ENCODE measurements at regions not wholly inside any gene's neighbourhood (a gene's known extent, or its start where the extent isn't known, plus 50 kb on each side); places are given as distances from the start of the nearest gene placed in this dataset.

DNA sequence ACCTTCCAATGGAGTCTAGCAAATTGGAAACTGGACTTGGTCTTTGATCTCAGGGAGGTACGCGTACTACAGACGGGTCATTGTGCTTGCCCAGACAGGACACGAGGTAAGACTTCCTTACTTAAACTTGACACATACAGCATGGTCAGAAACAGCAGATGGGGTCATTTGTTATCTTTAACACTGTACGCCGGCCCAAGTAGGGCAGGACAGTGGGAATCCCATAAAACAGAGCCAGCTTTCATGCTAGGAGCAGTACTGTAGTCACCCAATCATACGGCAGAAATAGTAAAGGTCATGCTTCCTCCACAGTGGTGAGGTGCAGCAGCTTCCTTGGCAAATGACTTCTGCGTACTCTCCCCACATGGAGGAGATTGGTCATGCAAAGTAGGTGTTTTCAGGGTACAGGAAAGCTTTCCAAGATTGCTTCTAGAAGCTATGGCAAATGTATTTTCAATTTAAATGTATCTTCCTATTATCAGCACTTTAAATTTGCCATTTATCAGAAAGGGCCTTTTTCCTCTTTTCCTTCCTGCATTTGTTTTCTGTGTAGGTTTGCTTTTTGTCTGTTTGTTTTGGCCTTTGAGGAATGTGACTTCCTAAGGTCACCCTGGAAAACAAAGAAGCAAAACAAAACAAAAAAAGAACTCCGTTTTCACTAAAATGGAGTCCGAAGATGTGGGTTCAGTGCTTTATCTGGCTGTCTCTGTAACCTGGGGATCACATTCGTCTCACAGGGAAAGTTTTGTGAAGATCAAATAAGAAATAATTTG is 74.0 kb upstream of the DSG1 start:
- no peaks in the 10 kb centered on the region for H3K27me3 ChIP-seq (ENCODE audit: insufficient read depth, low read length)
- DNase-seq: no peak
- peaks cover 21% of the 10 kb centered on the region for H3K79me1 ChIP-seq (ENCODE audit: low read length)
- H3K4me3 ChIP-seq (ENCODE audit: low read depth, low read length): no peak overlapping the region
- peak overlapping the region; percentile 50 for H2AFZ ChIP-seq (ENCODE audit: insufficient read depth, low read length, poor library complexity)
- peak overlapping the region; percentile 95 for H3K18ac ChIP-seq (ENCODE audit: low read length)
- peak overlapping the region; percentile 39 for H2BK120ac ChIP-seq (ENCODE audit: insufficient read depth, low read length, poor library complexity)
- H3K9me3 ChIP-seq (ENCODE audit: insufficient read depth, low read depth, low read length): no peaks in the 10 kb centered on the region
- H4K91ac ChIP-seq (ENCODE audit: low read depth, low read length): peak overlapping the region; percentile 94
- no peak overlapping the region for H3K4me2 ChIP-seq (ENCODE audit: low read length)
- H3K79me2 ChIP-seq (ENCODE audit: control insufficient read depth, insufficient read depth, low read length, poor library complexity): peaks cover 3% of the 10 kb centered on the region
- H3K23ac ChIP-seq (ENCODE audit: low read length): peak overlapping the region; percentile 98
- peak overlapping the region; percentile 57 for H4K8ac ChIP-seq (ENCODE audit: low read depth, low read length)
- WGBS (ENCODE audit: extremely low coverage, insufficient coverage, insufficient read length): no CpG with 5 or more reads among the region's 11 CpGs
- peak overlapping the region; percentile 0 for H4K12ac ChIP-seq (ENCODE audit: low read depth, low read length)
- H3K4ac ChIP-seq (ENCODE audit: low read depth, low read length): peak overlapping the region; percentile 67
- peak overlapping the region; percentile 84 for H3K27ac ChIP-seq (ENCODE audit: low read depth, low read length)
- H2AK5ac ChIP-seq (ENCODE audit: low read length): peak overlapping the region; percentile 81
- H3K9ac ChIP-seq (ENCODE audit: low read length): no peak overlapping the region
- peak overlapping the region; percentile 84 for H3K14ac ChIP-seq (ENCODE audit: low read length)
- no peaks in the 10 kb centered on the region for H3K36me3 ChIP-seq (ENCODE audit: control insufficient read depth in 1 of 2, insufficient read depth in 2 of 2, low read length in 2 of 2)
- H2BK5ac ChIP-seq (ENCODE audit: low read depth, low read length, poor library complexity): peak overlapping the region; percentile 66
- H3K4me1 ChIP-seq (ENCODE audit: control insufficient read depth in 1 of 2, insufficient read depth in 2 of 2, low read length in 2 of 2): peaks cover 14 to 17% of the 10 kb centered on the region in 2 experiments
- peak overlapping the region; percentile 100 for H2BK12ac ChIP-seq (ENCODE audit: low read length)

DNA sequence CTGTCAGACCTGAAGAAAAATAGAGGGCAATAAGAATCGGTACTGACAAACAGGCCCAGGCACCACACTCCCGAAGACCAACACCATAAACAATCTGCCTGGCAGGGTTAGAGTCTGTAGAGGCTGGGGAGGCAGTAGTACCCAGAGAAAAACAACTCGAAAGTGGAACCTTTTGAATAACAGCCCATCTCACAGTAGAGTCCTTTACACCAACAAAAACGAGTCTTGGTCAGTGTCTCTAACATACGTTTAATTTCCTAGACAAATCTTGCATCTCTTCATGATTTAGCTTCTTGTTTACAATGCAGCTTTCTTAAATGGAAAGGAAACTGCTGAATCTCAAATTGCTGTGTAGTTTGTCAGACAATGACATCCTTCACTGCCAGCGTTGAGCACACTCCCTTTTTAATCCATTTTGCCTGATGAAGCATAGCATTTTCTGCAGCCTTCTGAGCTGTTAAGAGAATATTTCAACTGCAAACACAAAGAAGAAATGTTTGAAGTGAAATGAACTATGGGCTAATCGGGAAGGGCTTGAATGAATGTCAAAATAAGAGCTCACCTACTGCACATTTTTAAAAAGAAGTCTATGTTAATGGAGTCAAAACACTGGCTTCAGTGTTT is 73.1 kb upstream of the DSG1 start:
- no peaks in the 10 kb centered on the region for H3K27me3 ChIP-seq (ENCODE audit: insufficient read depth, low read length)
- peak overlapping the region; percentile 14 for H3K18ac ChIP-seq (ENCODE audit: low read length)
- H3K4me2 ChIP-seq (ENCODE audit: low read length): no peak overlapping the region
- H2AK5ac ChIP-seq (ENCODE audit: low read length): no peak overlapping the region
- H3K4ac ChIP-seq (ENCODE audit: low read depth, low read length): peak overlapping the region; percentile 12
- no peak overlapping the region for H3K23ac ChIP-seq (ENCODE audit: low read length)
- H3K79me1 ChIP-seq (ENCODE audit: low read length): peaks cover 21% of the 10 kb centered on the region
- DNase-seq: no peak
- no peak overlapping the region for H4K12ac ChIP-seq (ENCODE audit: low read depth, low read length)
- peak overlapping the region; percentile 1 for H3K14ac ChIP-seq (ENCODE audit: low read length)
- peak overlapping the region; percentile 74 for H4K8ac ChIP-seq (ENCODE audit: low read depth, low read length)
- H3K36me3 ChIP-seq (ENCODE audit: control insufficient read depth in 1 of 2, insufficient read depth in 2 of 2, low read length in 2 of 2): no peaks in the 10 kb centered on the region
- H3K9me3 ChIP-seq (ENCODE audit: insufficient read depth, low read depth, low read length): no peaks in the 10 kb centered on the region
- H3K4me3 ChIP-seq (ENCODE audit: low read depth, low read length): no peak overlapping the region
- peak overlapping the region; percentile 17 for H2BK5ac ChIP-seq (ENCODE audit: low read depth, low read length, poor library complexity)
- peak overlapping the region; percentile 36 for H4K91ac ChIP-seq (ENCODE audit: low read depth, low read length)
- H3K27ac ChIP-seq (ENCODE audit: low read depth, low read length): peak overlapping the region; percentile 84
- H2AFZ ChIP-seq (ENCODE audit: insufficient read depth, low read length, poor library complexity): peak overlapping the region; percentile 6
- H3K79me2 ChIP-seq (ENCODE audit: control insufficient read depth, insufficient read depth, low read length, poor library complexity): peaks cover 3% of the 10 kb centered on the region
- peak overlapping the region; percentile 33 for H2BK120ac ChIP-seq (ENCODE audit: insufficient read depth, low read length, poor library complexity)
- H2BK12ac ChIP-seq (ENCODE audit: low read length): peak overlapping the region; percentile 3
- H3K9ac ChIP-seq (ENCODE audit: low read length): no peak overlapping the region
- no CpG with 5 or more reads among the region's 7 CpGs for WGBS (ENCODE audit: extremely low coverage, insufficient coverage, insufficient read length)
- peaks cover 14 to 17% of the 10 kb centered on the region in 2 experiments for H3K4me1 ChIP-seq (ENCODE audit: control insufficient read depth in 1 of 2, insufficient read depth in 2 of 2, low read length in 2 of 2)

GRCh38 chr18:31245820-31246219 is 72.1 kb upstream of the DSG1 start:
- no peak for DNase-seq

GRCh38 chr18:31246460-31246859 is 71.5 kb upstream of the DSG1 start:
- Histone ChIP-seq H3K79me2 (ENCODE audit: control insufficient read depth, insufficient read depth, low read length, poor library complexity) (no peaks in the 10 kb centered on the region), H3K4me1 (ENCODE audit: control insufficient read depth in 1 of 2, insufficient read depth in 2 of 2, low read length in 2 of 2) (peaks cover 10 to 15% of the 10 kb centered on the region in 2 experiments), H3K27me3 (ENCODE audit: insufficient read depth, low read length) (no peaks in the 10 kb centered on the region), H3K79me1 (ENCODE audit: low read length) (peaks cover 19% of the 10 kb centered on the region), H2AFZ (ENCODE audit: insufficient read depth, low read length, poor library complexity) (no peak overlapping the region), H3K9ac (ENCODE audit: low read length) (no peak overlapping the region), H2BK120ac (ENCODE audit: insufficient read depth, low read length, poor library complexity) (peak overlapping the region; percentile 41), H3K9me3 (ENCODE audit: insufficient read depth, low read depth, low read length) (no peaks in the 10 kb centered on the region), H2BK12ac (ENCODE audit: low read length) (no peak overlapping the region), H3K4me2 (ENCODE audit: low read length) (no peak overlapping the region), H3K4me3 (ENCODE audit: low read depth, low read length) (no peak overlapping the region), H3K27ac (ENCODE audit: low read depth, low read length) (peak overlapping the region; percentile 49), H4K91ac (ENCODE audit: low read depth, low read length) (peak overlapping the region; percentile 78), H3K14ac (ENCODE audit: low read length) (no peak overlapping the region), H4K8ac (ENCODE audit: low read depth, low read length) (no peak overlapping the region), H4K12ac (ENCODE audit: low read depth, low read length) (no peak overlapping the region), H3K4ac (ENCODE audit: low read depth, low read length) (no peak overlapping the region), H3K23ac (ENCODE audit: low read length) (no peak overlapping the region), H2BK5ac (ENCODE audit: low read depth, low read length, poor library complexity) (no peak overlapping the region), H3K18ac (ENCODE audit: low read length) (no peak overlapping the region), H3K36me3 (ENCODE audit: control insufficient read depth in 1 of 2, insufficient read depth in 2 of 2, low read length in 2 of 2) (no peaks in the 10 kb centered on the region), H2AK5ac (ENCODE audit: low read length) (no peak overlapping the region)
- DNase-seq: no peak
- WGBS (ENCODE audit: extremely low coverage, insufficient coverage, insufficient read length): no CpG with 5 or more reads among the region's 2 CpGs

More at GRCh38 chr18:31245820-31246219, 72.1 kb upstream of the DSG1 start:
- WGBS (ENCODE audit: extremely low coverage, insufficient coverage, insufficient read length): no CpG with 5 or more reads among the region's 3 CpGs
- Histone ChIP-seq H3K79me2 (ENCODE audit: control insufficient read depth, insufficient read depth, low read length, poor library complexity) (no peaks in the 10 kb centered on the region), H3K14ac (ENCODE audit: low read length) (no peak overlapping the region), H2AK5ac (ENCODE audit: low read length) (no peak overlapping the region), H4K91ac (ENCODE audit: low read depth, low read length) (no peak overlapping the region), H2BK12ac (ENCODE audit: low read length) (no peak overlapping the region), H3K9ac (ENCODE audit: low read length) (no peak overlapping the region), H4K8ac (ENCODE audit: low read depth, low read length) (no peak overlapping the region), H3K4ac (ENCODE audit: low read depth, low read length) (no peak overlapping the region), H3K27ac (ENCODE audit: low read depth, low read length) (no peak overlapping the region), H2BK5ac (ENCODE audit: low read depth, low read length, poor library complexity) (no peak overlapping the region), H2AFZ (ENCODE audit: insufficient read depth, low read length, poor library complexity) (no peak overlapping the region), H3K79me1 (ENCODE audit: low read length) (peaks cover 19% of the 10 kb centered on the region), H3K36me3 (ENCODE audit: control insufficient read depth in 1 of 2, insufficient read depth in 2 of 2, low read length in 2 of 2) (no peaks in the 10 kb centered on the region), H3K9me3 (ENCODE audit: insufficient read depth, low read depth, low read length) (no peaks in the 10 kb centered on the region), H2BK120ac (ENCODE audit: insufficient read depth, low read length, poor library complexity) (no peak overlapping the region), H3K4me3 (ENCODE audit: low read depth, low read length) (no peak overlapping the region), H3K18ac (ENCODE audit: low read length) (no peak overlapping the region), H3K23ac (ENCODE audit: low read length) (no peak overlapping the region), H3K4me2 (ENCODE audit: low read length) (no peak overlapping the region), H3K27me3 (ENCODE audit: insufficient read depth, low read length) (no peaks in the 10 kb centered on the region), H4K12ac (ENCODE audit: low read depth, low read length) (no peak overlapping the region), H3K4me1 (ENCODE audit: control insufficient read depth in 1 of 2, insufficient read depth in 2 of 2, low read length in 2 of 2) (peaks cover 10 to 15% of the 10 kb centered on the region in 2 experiments)
